ENCODE measurements at regions not wholly inside any gene's neighbourhood (a gene's known extent, or its start where the extent isn't known, plus 50 kb on each side); places are given as distances from the start of the nearest gene placed in this dataset.

GRCh38 chr4:181670506-181670905, 572.7 kb upstream of the TENM3 start:
- no peaks in the 10 kb centered on the region for H3K4me1 ChIP-seq (ENCODE audit: control insufficient read depth, insufficient read depth, low read length)
- no peaks in the 10 kb centered on the region for H3K36me3 ChIP-seq (ENCODE audit: control insufficient read depth, insufficient read depth, low read length)
- H3K18ac ChIP-seq (ENCODE audit: low read depth, low read length) = no peak overlapping the region
- no peaks in the 10 kb centered on the region for H4K20me1 ChIP-seq (ENCODE audit: insufficient read depth, low read length)
- no peaks in the 10 kb centered on the region for H3K79me1 ChIP-seq (ENCODE audit: low read depth in 1 of 2, low read length in 2 of 2)
- no peak overlapping the region for H2BK5ac ChIP-seq (ENCODE audit: low read depth, low read length, poor library complexity, severe bottlenecking)
- H3K14ac ChIP-seq (replicated peaks; ENCODE audit: low read depth, low read length) = no peak overlapping the region
- no peaks in the 10 kb centered on the region for H3K9me3 ChIP-seq (ENCODE audit: control insufficient read depth, insufficient read depth, low read length)
- no CpG with 5 or more reads among the region's 2 CpGs for WGBS, 2 experiments (ENCODE audit: extremely low coverage in 2 of 2, insufficient read length in 1 of 2)
- dilution Hi-C loops (cut with HindIII; ENCODE audit: low sequenced_read_pairs, unreplicated experiment) = no loop called here
- no peak overlapping the region for H2AK5ac ChIP-seq (ENCODE audit: low read depth, low read length)
- H2BK15ac ChIP-seq (ENCODE audit: low read depth, low read length) = no peak overlapping the region
- H3K4me2 ChIP-seq (ENCODE audit: low read depth, low read length) = no peak overlapping the region
- ATAC-seq (ENCODE audit: low read depth) = no peak
- ChIA-PET POLR2A (ENCODE audit: unreplicated experiment) (no interaction called here), CTCF (interaction anchor here (1.5 kb wide), 1 partner anchor 17 kb away, joined by 3 read pairs; no protein-coding TSS in a partner anchor)
- H3K4ac ChIP-seq (ENCODE audit: low read depth, low read length) = no peak overlapping the region
- in situ Hi-C loops (cut with MboI; ENCODE audit: low sequenced_read_pairs) = no loop called here
- intact Hi-C loops (cut with micrococcal nuclease) = no loop called here
- no peaks in the 10 kb centered on the region for H3K9me1 ChIP-seq (ENCODE audit: insufficient read depth, low read length)
- TF ChIP-seq MXI1 (IDR thresholded peaks at IDR 0.05; ENCODE audit: borderline replicate concordance, low read depth, low read length) (no peak), FOS (IDR thresholded peaks at IDR 0.05; ENCODE audit: low read depth, low read length) (no peak), RFX5 (IDR thresholded peaks at IDR 0.05; ENCODE audit: low read depth, low read length) (no peak), CTCF (conservative IDR thresholded peaks at IDR 0.05; ENCODE audit: low read depth, low read length) (no peak), RAD21 (IDR thresholded peaks at IDR 0.05; ENCODE audit: low read length) (no peak), SMC3 (IDR thresholded peaks at IDR 0.05; ENCODE audit: low read depth, low read length) (no peak), MAFK (IDR thresholded peaks at IDR 0.05; ENCODE audit: low read depth, low read length) (no peak), POLR2A (IDR thresholded peaks at IDR 0.05; ENCODE audit: low read depth, low read length) (no peak), CEBPB (IDR thresholded peaks at IDR 0.05; ENCODE audit: low read depth, low read length) (no peak), BHLHE40 (IDR thresholded peaks at IDR 0.05; ENCODE audit: low read depth, low read length) (no peak), ELK1 (IDR thresholded peaks at IDR 0.05; ENCODE audit: borderline replicate concordance, low read depth, low read length) (no peak)
- TF ChIP-seq, protein P1, sequence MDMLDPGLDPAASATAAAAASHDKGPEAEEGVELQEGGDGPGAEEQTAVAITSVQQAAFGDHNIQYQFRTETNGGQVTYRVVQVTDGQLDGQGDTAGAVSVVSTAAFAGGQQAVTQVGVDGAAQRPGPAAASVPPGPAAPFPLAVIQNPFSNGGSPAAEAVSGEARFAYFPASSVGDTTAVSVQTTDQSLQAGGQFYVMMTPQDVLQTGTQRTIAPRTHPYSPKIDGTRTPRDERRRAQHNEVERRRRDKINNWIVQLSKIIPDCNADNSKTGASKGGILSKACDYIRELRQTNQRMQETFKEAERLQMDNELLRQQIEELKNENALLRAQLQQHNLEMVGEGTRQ (IDR thresholded peaks at IDR 0.05; ENCODE audit: low read depth, low read length) = no peak
- H4K91ac ChIP-seq (ENCODE audit: insufficient read depth, low read depth, low read length) = no peak overlapping the region
- BruUV-seq (replicated peaks) = no TSS peak
- no peak overlapping the region for H2BK20ac ChIP-seq (ENCODE audit: low read depth, low read length)
- H3K27ac ChIP-seq (ENCODE audit: insufficient read depth, low read length) = no peak overlapping the region
- no peak overlapping the region for H2AK9ac ChIP-seq (replicated peaks; ENCODE audit: low read depth, low read length, poor library complexity)
- no peak overlapping the region for H3K4me3 ChIP-seq (ENCODE audit: insufficient read depth, low read depth, low read length)
- H4K5ac ChIP-seq (ENCODE audit: low read depth, low read length) = no peak overlapping the region
- H3K56ac ChIP-seq (ENCODE audit: extremely low read depth, insufficient read depth, low read length) = no peak overlapping the region
- no peak overlapping the region for H4K8ac ChIP-seq (ENCODE audit: low read depth in 2 of 2, low read length in 2 of 2)
- H2BK120ac ChIP-seq (ENCODE audit: low read depth, low read length) = no peak overlapping the region
- no peak overlapping the region for H2AFZ ChIP-seq (replicated peaks; ENCODE audit: low read length, poor library complexity)
- no peaks in the 10 kb centered on the region for H3K27me3 ChIP-seq (ENCODE audit: control insufficient read depth, insufficient read depth, low read length)
- no peak for DNase-seq
- H3K23ac ChIP-seq (ENCODE audit: low read depth, low read length) = no peak overlapping the region
- no peak overlapping the region for H3K9ac ChIP-seq (ENCODE audit: low read depth, low read length)

All from IMR-90 (cell line).